Stomach (tissue), 8 donors: ENCODE measurements at regions not wholly inside any gene's neighbourhood (a gene's known extent, or its start where the extent isn't known, plus 50 kb on each side); places are given as distances from the start of the nearest gene placed in this dataset.

ENCODE experiments used
- DNase-seq, 2 donors: peaks; one replicate each; pipeline versions ENCODE4 v3.0.0 to v3.0.0-alpha.2; 2013 to 2019
- H3K27ac ChIP-seq, 5 donors: fragments of 200-600 bp in 4 of 5; sonication (generic) in 4 of 5; one replicate each; pipeline ENCODE4 v1.5.1; 2013 to 2019; ENCODE audit warnings: mild to moderate bottlenecking in 1 of 5, moderate library complexity in 1 of 5
- H3K27me3 ChIP-seq, 3 donors: fragments of 200-600 bp; sonication (generic); one replicate each; pipeline ENCODE4 v1.5.1; 2017 to 2019; ENCODE audit warnings: mixed run types in 1 of 3
- H3K36me3 ChIP-seq, 4 donors: fragments of 200-600 bp; sonication (generic); 1 replicate in 3 of 4; 2 replicates in 1 of 4; pipeline ENCODE4 v1.5.1; 2016 to 2019
- H3K4me1 ChIP-seq, 4 donors: fragments of 200-600 bp; sonication (generic); one replicate each; pipeline ENCODE4 v1.5.1; 2016 to 2019
- H3K4me3 ChIP-seq, 4 donors: fragments of 200-600 bp; sonication (generic) in 3 of 4; one replicate each; pipeline ENCODE4 v1.5.1; 2016 to 2019; ENCODE audit warnings: mild to moderate bottlenecking in 1 of 4
- H3K9me3 ChIP-seq, 4 donors: fragments of 200-600 bp; sonication (generic); one replicate each; pipeline ENCODE4 v1.5.1; 2016 to 2019
- CTCF ChIP-seq, 7 experiments: fragments of 450-650 bp in 4 of 7; fragments of 200-600 bp in 3 of 7; sonication (generic) in 3 of 7; IDR thresholded peaks; one replicate each; pipeline ENCODE4 v1.5.1; 2016 to 2019; ENCODE audit warnings: antibody characterized with exemption in 7 of 7, control low read depth in 2 of 7, mild to moderate bottlenecking in 1 of 7
- EP300 ChIP-seq: sonication (generic); formaldehyde crosslinking; IDR thresholded peaks from one replicate; pipeline ENCODE4 v1.6.1; 2017; ENCODE audit warnings: antibody characterized with exemption
- POLR2A ChIP-seq, 4 donors: fragments of 450-650 bp; IDR thresholded peaks; one replicate each; pipeline ENCODE4 v1.6.1; 2016; ENCODE audit warnings: antibody characterized with exemption in 4 of 4, control low read depth in 2 of 4, mild to moderate bottlenecking in 1 of 4, moderate library complexity in 1 of 4
- POLR2AphosphoS5 ChIP-seq, 3 donors: sonication (generic); formaldehyde crosslinking; IDR thresholded peaks; one replicate each; pipeline ENCODE4 v1.6.1; 2016; ENCODE audit warnings: antibody characterized with exemption in 3 of 3
- WGBS, 5 donors: extraction: QIAGEN DNeasy Blood & Tissue Kit in 3 of 5; methylation state at CpG; one replicate each; pipeline versions ENCODE4 v1.1.5 to v1.1.7; 2013 to 2018; 5-methylcytosine and 5-hydroxymethylcytosine counted together
- intact Hi-C: fragments of 100-400 bp; cut with DNase I; formaldehyde crosslinking; loops from one replicate; pipeline ENCODE4 v1.15.1; 2023; ENCODE audit warnings: low total_unique reads
- donor health status: healthy with polysubstance abuse.
- donor health status: Bipolar disorder and iron deficiency.
- donor health status: healthy.

DNA sequence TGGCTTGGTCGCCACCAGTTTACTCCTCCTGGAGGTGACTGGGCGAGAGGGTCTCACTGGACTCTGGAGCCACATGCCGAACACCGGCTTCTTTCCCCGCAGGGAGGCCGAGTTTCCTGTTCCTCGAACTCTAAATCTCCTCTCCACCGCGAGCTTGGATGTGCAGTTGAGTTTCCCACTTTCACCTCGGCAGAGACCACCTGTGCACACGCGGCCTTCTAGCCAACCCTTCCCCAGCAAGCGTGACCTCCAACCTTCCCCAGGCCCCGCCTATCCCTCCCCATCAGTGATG lies 380.1 kb downstream of the IRX2 start:
- no peak for DNase-seq
- no peak overlapping the region for H3K27ac ChIP-seq
- no peaks in the 10 kb centered on the region for H3K36me3 ChIP-seq
- no peak for TF ChIP-seq POLR2A (IDR thresholded peaks at IDR 0.05)
- no peak for TF ChIP-seq POLR2AphosphoS5 (IDR thresholded peaks at IDR 0.05)
- no peak for TF ChIP-seq CTCF (IDR thresholded peaks at IDR 0.05)
- TF ChIP-seq EP300, result no peak
- intact Hi-C loops, result no loop called here
- no peaks in the 10 kb centered on the region for H3K4me1 ChIP-seq
- WGBS, 5 donors, result 84 to 92% (median 89%) methylated on average over 13 to 14 of the region's 14 CpGs
- no peaks in the 10 kb centered on the region for H3K9me3 ChIP-seq
- H3K4me3 ChIP-seq, result no peak overlapping the region
- peaks cover 0 to 5% (median 0%) of the 10 kb centered on the region in 3 donors for H3K27me3 ChIP-seq

DNA sequence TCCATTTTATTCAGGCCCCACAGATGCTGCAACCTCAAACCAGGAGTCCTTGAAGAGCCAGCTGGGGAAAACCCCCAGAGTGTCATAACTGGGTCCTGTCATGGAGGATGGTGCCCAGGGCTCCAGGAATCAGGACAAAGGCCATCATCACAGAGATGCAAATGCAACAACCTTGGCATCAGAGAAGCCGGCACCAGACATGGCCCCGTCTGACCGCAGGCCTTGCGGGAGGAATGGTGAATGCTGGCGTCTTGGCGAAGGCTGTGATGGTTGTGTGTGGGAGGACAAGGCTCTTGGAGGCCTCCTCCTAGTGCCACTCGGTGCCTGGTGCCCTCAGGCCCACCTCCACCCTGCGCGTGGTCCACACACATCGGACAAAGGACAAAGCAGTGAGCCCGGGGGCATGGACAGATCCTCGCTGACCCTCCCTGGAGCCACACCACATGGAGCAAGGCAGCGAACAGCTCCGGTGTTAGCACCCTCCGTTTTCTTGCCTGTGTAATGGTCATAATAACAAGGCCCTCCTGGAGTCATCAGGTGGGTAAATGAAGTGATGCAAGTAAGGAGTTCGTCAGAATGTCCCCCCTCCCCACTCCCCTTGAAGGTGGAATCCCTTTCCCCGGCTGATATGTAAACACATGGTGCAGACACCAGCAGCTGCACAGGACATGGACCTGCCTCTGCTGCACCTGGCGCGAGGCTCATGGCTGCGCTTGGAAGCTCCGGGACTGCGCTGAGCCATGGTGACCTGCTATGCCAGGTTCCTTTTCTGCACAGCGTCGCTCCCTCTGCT lies 380.7 kb downstream of the IRX2 start:
- no peak for DNase-seq
- Histone ChIP-seq H3K27ac (no peak overlapping the region), H3K4me3 (no peak overlapping the region), H3K4me1 (no peaks in the 10 kb centered on the region), H3K9me3 (peaks cover 0 to 1% (median 0%) of the 10 kb centered on the region in 4 donors), H3K27me3 (peaks cover 0 to 5% (median 0%) of the 10 kb centered on the region in 3 donors), H3K36me3 (no peaks in the 10 kb centered on the region)
- TF ChIP-seq POLR2AphosphoS5 (IDR thresholded peaks at IDR 0.05), result no peak
- TF ChIP-seq EP300, result no peak
- no peak for TF ChIP-seq POLR2A (IDR thresholded peaks at IDR 0.05)
- no peak for TF ChIP-seq CTCF (IDR thresholded peaks at IDR 0.05)
- WGBS, 5 donors, result 79 to 90% (median 87%) methylated on average over 12 to 24 of the region's 24 CpGs
- intact Hi-C loops, result no loop called here

GRCh38 chr5:2369178-2369577 lies 382.3 kb downstream of the IRX2 start:
- Histone ChIP-seq H3K36me3 (no peaks in the 10 kb centered on the region), H3K4me1 (no peaks in the 10 kb centered on the region), H3K4me3 (no peak overlapping the region), H3K27ac (no peak overlapping the region), H3K27me3 (peaks cover 0 to 5% (median 0%) of the 10 kb centered on the region in 3 donors), H3K9me3 (peaks cover 0 to 14% (median 4%) of the 10 kb centered on the region in 4 donors)
- intact Hi-C loops, result no loop called here
- WGBS, 5 donors, result 84 to 95% (median 91%) methylated on average over 8 of the region's 8 CpGs
- TF ChIP-seq CTCF (IDR thresholded peaks at IDR 0.05), result no peak
- no peak for TF ChIP-seq POLR2AphosphoS5 (IDR thresholded peaks at IDR 0.05)
- TF ChIP-seq EP300, result no peak
- no peak for TF ChIP-seq POLR2A (IDR thresholded peaks at IDR 0.05)
- no peak for DNase-seq

- intact Hi-C loops, result no loop called here
- H3K27me3 ChIP-seq, result peaks cover 0 to 5% (median 0%) of the 10 kb centered on the region in 3 donors
- H3K9me3 ChIP-seq, result peaks cover 0 to 19% (median 5%) of the 10 kb centered on the region in 4 donors
- no peak overlapping the region for H3K27ac ChIP-seq
- H3K4me1 ChIP-seq, result no peaks in the 10 kb centered on the region
- no peak for DNase-seq
- TF ChIP-seq POLR2AphosphoS5 (IDR thresholded peaks at IDR 0.05) (no peak), CTCF (IDR thresholded peaks at IDR 0.05) (no peak), EP300 (no peak), POLR2A (IDR thresholded peaks at IDR 0.05) (no peak)
- no peaks in the 10 kb centered on the region for H3K36me3 ChIP-seq
- 47 to 62% (median 56%) methylated on average over 9 of the region's 9 CpGs for WGBS, 5 donors
- no peak overlapping the region for H3K4me3 ChIP-seq
These were observed 384.7 kb downstream of the IRX2 start for GRCh38 chr5:2366816-2367215.
